NCI-H460 (cell line): ENCODE measurements at regions not wholly inside any gene's neighbourhood (a gene's known extent, or its start where the extent isn't known, plus 50 kb on each side); places are given as distances from the start of the nearest gene placed in this dataset.
"Not testable (repeated sequence)": the region's sequence is repeated elsewhere in the genome, so short reads cannot be mapped to it uniquely, and the experiment has no call there.

ENCODE experiments used
- DNase-seq: peaks from one replicate; pipeline ENCODE4 v3.0.0-alpha.2; 2016; ENCODE audit warnings: low read depth; ENCODE audit errors: extremely low read depth

DNA sequence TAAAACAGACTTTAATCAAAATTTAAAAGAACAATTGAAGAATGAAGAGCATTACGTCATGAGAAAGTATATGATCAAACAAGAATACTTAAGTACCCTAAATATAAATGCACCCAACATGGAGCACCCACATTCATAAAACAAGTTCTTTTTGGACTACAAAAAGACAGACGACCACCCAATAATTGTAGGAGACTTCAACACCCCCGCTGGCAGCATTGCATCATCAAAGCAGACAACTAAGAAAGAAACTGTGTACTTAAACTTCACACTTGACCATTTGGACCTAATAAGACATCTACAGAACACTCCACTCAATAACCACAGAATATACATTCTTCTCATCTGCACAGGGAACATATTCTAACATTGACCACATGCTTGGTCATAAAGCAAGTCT lies 291.7 kb upstream of the ZNF322 start:
- DNase-seq: not testable (repeated sequence)

DNA sequence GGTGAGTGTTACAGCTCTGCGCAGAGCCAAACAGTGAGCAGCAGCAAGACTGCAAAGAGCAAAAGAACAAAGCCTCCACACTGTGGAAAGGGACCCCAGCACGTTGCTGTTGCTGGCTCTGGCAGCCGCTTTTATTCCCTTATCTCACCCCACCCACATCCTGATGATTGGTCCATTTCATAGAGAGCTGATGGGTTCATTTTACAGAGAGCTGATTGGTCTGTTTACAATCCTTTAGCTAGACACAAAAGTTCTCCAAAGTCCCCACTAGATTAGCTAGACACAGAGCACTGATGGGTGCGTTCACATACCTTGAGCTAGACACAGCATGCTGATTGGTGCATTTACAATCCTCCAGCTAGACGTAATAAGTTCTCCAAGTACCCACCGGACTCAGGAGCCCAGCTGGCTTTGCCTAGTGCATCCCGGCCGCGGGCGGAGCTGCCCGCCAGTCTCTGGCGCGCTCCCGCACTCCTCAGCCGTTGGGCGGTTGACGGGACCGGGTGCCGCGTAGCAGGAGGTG lies 291.4 kb upstream of the PRSS16 start:
- DNase-seq: peak; percentile 47

DNA sequence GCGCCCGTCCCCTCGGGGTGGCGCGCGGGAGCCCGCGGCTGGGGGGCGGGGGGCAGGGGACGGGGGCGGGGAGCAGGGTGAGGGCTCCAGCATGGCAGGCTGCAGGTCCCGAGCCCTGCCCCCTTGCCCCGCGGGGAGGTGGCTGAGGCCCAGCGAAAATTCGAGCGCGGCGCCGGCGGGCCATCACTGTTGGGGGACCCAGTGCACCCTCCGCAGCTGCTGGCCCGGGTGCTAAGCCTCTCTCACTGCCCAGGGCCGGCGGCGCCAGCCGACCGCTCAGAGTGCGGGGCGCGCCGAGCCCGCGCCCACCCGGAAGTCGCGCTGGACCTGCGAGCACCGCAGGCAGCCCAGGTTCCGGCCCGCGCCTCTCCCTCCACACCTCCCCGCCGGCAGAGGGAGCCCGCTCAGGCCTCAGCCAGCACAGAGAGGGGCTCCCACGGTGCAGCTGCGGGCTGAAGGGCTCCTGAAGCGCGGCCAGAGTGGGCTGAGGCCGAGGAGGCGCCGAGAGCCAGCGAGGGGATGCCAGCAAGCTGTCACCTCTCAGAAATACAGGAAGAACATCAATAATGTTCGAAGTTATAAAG lies 290.8 kb upstream of the PRSS16 start:
- DNase-seq: peak; percentile 61

DNA sequence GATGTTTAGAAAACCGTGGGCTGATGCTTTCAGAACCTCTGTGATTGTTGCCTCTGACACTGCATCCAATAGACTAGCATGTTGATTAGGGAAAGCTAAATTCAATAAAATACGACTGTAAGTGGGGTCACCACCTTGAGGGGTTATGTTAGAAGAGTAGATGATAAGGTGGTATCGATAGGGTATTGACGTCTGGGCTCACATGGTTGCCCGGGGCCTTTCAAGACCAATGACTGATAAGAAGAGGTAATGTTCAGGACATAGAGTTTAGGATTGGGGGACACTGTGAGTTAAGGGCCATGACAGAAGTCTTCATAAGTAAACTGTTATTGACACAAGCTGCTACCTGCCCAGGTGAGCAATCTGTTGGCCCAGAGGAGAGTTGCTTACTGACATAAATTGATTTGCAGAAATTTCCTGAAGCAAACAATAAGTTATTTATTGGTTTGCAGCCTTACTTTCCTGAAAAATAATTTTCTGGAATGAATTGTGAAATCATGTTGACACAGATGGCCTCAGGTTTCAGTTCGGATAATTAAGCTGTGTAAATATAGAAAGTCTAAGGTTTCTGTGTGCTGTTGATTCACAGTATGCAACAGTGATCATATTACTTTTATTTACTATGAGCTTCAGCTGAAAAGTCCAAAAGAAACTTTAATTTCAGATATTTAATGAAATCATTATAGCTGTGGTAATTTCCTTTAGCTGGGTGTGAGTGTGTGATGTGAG lies 289.9 kb upstream of the PRSS16 start:
- DNase-seq: not testable (repeated sequence)

DNA sequence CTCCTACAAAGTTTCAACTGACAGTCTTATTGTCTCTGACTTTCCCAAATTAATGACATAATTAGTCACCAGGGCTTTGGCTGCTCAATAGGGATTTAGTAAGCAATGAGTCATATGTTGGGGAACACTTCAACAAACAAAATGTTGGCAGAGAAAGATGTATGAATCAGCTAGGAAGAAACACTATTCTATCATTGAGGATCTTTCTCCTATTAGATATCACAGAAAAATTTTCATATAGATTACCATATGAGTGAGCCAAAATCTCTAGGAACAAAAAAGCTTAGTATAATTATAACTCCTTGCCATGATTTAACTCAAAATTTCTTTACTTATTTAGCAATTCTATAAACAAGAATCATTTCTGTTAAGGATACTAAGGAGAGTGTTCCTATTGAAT lies 286.3 kb upstream of the PRSS16 start:
- DNase-seq: not testable (repeated sequence)

DNA sequence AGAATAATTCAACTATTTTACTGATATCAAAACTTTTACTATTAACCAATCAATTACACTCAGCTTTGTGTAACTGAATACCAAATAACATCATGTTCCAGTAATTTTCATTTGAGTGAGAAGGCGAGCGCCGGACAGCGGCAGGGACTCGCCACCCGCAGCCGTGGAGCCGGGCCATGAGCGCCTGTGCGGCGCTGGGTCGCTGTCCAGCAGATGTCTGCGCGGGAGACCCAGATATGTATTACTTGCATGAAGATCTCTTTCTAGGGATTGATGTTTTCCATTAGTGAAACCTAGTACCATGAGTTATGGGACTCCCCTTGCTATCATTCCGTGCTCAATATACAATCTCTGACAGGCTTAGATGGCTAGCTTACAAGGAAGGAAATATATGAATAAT lies 245.1 kb upstream of the PRSS16 start:
- DNase-seq: no peak

DNA sequence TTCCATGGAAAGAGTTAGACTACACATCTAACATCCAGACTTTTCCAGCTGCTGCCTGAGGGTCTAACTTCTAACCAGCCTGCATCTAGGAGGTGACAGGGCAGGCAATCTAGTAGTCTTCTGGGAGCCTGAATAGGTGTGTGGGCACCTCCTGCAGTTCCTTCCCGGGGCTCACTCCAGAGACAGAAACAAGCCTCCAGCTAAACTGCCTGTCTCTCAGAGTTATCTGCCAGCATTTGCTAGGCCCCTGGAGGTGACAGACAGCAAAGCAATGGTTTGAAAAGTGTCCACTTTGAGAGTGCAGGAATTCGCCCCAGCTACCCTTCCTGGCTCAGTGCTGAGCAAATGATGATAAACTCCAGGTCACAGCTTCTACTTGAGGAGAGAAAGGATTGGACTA lies 240.5 kb upstream of the PRSS16 start:
- no peak for DNase-seq

DNA sequence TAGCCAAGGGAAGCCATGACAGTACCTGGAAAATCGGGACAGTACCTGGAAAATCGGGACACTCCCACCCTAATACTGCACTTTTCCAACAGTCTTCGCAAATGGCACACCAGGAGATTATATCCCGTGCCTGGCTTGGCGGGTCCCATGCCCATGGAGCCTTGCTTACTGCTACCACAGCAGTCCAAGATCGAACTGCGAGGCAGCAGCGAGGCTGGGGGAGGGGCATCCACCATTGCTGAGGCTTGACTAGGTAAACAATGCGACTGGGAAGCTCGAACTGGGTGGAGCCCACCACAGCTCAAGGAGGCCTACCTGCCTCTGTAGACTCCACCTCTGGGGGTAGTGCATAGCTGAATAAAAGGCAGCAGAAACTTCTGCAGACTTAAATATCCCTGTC lies 238.9 kb upstream of the PRSS16 start:
- not testable (repeated sequence) for DNase-seq

DNA sequence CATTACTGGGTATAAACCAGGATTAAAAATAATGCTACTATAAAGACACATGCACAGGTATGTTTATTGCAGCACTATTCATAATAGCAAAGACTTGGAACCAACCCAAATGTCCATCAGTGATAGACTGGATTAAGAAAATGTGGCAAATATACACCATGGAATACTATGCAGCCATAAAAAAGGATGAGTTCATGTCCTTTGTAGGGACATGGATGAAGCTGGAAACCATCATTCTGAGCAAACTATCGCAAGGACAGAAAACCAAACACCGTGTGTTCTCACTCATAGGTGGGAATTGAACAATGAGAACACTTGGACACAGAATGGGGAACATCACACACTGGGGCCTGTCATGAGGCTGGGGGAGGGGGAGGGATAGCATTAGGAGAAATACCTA lies 233.4 kb upstream of the PRSS16 start:
- DNase-seq: not testable (repeated sequence)

DNA sequence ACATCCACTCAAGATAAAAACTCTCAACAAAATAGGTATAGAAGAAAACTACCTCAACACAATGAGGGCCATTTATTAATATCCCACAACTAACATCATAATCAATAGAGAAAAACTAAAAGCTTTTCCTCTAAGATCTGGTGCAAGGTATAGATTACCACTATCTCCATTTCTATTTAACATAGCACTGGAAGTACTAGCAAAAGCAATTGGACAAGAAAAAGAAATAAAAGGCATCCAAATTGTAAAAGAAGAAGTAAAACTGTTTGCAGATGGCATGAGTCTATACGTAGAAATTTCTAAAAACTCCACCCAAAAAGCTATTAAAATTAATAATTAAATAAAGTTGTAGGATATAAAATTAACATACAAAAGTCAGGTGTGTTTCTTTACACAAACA lies 230.8 kb upstream of the PRSS16 start:
- DNase-seq: no peak

DNA sequence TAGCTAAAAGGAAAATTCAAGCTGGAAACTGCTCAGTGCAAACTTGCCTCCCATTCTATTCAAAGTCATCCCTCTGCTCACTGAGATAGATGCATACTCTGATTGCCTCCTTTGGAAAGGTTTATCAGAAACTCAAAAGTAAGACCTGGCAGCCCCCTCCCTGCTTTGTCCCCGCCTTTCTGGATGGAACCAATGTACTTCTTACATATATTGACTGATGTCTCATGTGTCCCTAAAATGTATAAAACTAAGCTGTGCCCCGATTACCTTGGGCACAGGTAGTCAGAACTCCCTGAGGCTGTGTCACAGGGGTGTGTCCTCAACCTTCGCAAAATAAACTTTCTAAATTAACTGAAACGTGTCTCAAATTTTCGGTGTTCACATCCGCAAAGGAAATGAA lies 229.1 kb upstream of the PRSS16 start:
- not testable (repeated sequence) for DNase-seq

DNA sequence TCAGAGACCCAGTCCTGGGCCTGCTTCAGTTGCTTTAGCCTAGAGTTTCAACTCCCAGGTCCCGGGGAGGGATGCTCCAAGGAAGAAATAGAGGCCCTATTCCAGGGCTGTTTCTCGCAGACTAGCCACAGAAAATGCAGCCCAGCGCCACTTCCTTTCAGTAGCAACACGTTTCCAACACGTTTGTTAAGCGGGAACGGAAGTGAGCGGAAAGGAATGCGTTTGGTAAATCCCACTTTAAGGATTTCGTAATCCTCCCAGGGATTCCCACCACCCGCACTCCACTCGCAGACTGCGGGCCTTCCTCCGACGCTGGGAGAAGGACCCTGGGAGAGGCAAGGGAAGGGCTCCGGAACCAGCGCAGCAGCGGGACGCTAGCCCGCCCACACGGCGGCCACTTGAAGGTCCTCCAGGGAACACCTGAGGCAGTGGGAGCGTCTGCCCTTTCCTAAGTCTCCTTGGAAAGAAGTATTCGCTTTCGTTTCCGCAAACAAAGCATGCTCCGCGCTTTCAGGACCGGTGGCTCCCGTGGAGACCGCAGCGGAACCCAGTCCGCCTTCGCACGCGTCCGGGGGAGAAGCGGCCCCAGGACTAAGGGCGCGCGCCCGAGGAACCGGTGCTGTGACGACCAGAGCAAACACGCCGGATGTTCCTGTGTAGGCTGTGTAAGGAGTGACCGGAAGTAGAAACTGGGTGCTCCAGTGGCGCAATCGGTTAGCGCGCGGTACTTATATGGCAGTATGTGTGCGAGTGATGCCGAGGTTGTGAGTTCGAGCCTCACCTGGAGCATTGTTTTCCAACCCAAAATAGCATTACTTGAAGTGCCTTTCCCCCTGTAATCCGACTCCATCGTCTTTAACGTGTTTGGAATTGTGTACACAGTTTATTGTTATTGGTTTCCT lies 227.6 kb upstream of the PRSS16 start:
- DNase-seq: peak; percentile 86

DNA sequence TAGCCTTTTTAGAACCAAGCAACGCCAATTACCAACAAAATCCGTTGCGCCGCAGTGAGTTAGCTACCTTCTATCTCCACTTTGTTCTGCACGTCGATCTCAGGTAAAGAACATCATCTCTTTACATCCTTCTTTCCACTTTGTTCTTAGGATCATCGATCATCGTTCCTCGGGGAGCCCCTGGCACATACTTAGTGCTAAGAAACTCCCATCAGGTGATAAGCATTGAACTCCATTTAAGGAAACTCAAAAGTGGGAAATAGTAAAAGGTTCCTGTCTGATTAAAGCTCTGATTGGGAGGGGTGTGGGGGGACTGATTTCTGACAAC lies 227.0 kb upstream of the PRSS16 start:
- no peak for DNase-seq

DNA sequence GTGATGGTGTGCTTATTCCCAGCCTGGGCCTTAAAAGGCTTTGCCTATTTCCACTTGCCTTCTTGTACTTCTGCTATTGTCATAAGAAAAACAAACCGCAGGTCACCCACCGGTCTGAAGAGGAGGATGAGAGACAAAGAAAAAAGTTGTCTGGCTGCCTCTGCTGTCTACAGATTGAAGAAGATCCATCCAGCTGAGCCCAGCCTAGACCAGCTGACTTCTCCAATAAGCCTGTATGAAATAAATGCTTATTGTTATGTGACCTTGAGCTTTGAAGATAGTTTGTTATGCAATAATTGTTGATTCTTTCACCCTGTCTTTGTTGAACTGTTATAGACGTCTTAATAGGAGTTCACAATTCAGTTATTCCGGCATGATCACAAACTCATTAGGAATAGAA lies 223.8 kb upstream of the PRSS16 start:
- DNase-seq: no peak

DNA sequence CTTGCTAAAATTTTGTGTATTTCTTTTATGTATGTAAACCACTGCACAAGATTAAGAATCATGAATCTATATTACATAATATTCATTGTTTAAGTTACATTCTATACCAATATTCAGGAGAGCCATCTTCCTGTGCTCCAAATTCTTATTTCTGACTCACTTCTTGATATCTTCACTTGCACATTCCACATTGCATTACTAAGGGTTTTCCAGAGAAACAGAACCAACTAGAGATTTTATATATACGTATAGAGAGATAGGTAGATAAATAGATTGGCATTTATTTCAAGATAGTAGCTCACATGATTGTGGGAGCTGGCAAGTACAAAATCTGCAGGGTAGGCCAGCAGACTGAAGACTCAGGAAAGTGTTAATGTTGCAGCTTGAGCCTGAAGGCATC lies 222.2 kb upstream of the PRSS16 start:
- DNase-seq: no peak

DNA sequence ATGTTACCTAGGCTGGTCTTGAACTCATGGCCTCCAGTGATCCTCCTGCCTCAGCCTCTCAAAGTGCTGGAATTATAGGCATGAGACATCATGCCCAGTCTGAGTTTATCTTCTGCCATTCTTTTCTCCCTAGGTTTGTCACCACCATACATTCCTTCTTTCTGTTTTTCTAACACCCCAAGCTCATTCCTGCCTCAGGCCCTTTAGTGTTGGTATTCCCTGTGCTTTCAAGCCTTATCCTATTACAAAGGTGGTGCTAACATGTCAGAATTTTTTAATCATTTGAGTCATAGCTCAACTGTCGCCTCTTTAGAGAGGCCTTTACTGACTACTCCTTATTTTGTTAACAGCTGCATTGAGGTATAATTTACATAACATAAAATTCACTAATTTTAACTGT lies 221.1 kb upstream of the PRSS16 start:
- no peak for DNase-seq

DNA sequence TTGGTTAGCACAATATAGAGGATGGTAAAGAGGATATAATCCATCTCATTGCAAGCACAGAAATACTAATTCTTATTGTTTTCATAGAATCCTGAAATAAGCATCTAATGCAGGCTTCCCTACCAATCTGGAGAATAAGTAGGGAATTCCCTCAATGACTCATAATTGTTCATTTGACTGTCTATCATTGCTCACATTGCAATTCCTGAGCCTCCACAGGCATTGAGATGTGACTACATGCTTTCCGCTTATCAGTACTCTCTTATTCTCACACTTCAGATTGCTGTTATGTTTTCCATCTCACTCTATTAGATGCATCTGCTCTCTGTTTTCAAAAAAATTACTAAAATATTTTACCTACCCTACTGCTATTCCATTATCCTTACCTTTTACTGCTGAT lies 216.2 kb upstream of the PRSS16 start:
- no peak for DNase-seq

DNA sequence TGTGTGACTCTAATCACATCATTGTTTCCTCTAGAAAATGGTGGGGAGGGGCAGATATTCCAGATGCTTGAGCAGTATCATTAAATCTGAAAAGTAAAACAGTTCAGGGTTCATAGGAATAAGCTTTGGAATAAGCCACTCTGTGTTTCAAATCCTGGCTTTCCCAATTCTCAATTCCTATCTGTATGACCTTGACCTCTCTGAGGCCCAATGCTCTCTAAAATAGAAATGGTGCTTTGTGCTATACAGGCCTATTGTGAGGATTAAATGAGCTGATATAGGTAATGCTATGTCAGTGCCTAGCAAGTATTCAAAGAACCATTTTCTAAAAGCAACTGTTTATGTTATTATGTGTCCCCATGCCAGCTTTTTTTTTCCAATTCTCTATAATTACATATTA lies 209.0 kb upstream of the PRSS16 start:
- no peak for DNase-seq

DNA sequence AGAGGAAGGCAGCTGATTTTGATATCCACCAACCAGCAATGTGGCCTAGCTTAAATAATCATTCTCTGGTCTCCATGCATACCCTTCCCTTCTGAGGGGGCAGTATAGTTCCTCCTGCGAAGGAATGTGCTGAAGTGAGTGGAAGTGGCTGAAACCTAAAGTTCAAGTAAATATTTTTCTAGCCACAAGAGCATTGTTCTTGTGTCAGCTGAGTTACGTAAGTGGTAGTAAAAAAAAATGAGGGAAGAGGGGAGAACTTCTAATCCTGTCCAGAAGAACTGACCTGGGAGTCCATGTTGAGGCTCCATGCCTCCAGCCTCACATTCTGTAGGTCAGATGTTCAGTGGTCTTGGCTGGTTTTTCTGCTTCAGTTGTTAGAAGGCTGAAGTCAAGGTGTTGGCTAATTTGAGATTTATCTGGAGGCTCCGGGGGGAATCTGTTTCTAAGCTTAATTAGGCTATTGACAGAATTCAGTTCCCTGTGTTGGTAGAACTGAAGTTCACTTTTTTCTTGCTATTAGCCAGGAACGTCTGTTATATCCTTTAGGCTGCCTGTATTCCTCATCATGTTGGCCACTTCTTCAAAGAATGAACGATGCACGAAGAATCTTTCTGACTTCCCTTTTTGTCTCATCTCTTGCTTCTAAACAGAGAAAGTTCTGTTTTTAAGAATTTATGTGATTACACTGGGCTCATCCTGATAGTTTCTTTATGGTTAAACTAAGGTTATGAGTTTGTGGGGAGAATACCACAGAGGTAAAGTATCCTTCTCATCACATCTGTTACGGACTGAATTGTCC lies 207.1 kb upstream of the PRSS16 start:
- DNase-seq: no peak

DNA sequence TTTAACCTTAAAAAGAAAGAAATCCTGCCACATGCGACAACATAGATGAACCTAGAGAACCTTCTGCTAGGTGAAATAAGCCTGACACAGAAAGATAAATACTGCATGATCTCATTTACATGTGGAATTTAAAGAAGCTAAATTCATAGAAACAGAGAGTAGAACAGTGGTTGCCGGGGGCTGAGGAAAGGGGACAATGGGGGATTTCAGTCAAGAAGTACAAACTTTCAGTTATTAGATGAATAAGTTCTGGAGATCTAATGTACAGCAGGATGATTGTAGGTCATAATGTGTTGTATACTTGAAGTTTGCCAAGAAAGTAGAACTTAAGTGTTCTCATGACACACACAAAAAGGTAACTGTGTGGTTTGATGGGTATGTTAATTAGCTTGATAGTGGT lies 204.3 kb upstream of the PRSS16 start:
- no peak for DNase-seq

DNA sequence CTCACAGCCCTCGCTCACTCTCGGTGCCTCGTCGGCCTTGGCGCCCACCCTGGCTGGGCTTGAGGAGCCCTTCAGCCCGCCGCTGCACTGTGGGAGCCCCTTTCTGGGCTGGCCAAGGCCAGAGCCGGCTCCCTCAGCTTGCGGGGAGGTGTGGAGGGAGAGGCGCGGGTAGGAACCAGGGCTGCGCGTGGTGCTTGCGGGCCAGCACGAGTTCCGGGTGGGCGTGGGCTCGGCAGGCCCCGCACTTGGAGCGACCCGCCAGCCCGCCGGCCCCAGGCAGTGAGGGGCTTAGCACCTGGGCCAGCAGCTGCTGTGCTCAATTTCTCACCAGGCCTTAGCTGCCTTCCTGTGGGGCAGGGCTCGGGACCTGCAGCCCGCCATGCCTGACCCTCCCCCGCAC lies 202.4 kb upstream of the PRSS16 start:
- not testable (repeated sequence) for DNase-seq
